ENCODE measurements at regions not wholly inside any gene's neighbourhood (a gene's known extent, or its start where the extent isn't known, plus 50 kb on each side); places are given as distances from the start of the nearest gene placed in this dataset.
"Not testable (repeated sequence)": the region's sequence is repeated elsewhere in the genome, so short reads cannot be mapped to it uniquely, and the experiment has no call there.

- no peak for DNase-seq
These were observed 71.4 kb downstream of the TLR4 start for GRCh38 chr9:117775591-117775990.

- DNase-seq, result no peak
These were observed 73.6 kb downstream of the TLR4 start for GRCh38 chr9:117777823-117778222.

- DNase-seq, result no peak
These were observed 75.6 kb downstream of the TLR4 start for GRCh38 chr9:117779760-117780159.

GRCh38 chr9:117782931-117783788 is 79.0 kb downstream of the TLR4 start:
- DNase-seq, result peak; percentile 73

GRCh38 chr9:117783828-117784227 is 79.6 kb downstream of the TLR4 start:
- peak; percentile 75 for DNase-seq

GRCh38 chr9:117784996-117785395 is 80.8 kb downstream of the TLR4 start:
- no peak for DNase-seq

- DNase-seq, result no peak
These were observed 83.5 kb downstream of the TLR4 start for GRCh38 chr9:117787746-117788145.

GRCh38 chr9:117795271-117795670 is 91.1 kb downstream of the TLR4 start:
- no peak for DNase-seq

- DNase-seq, result no peak
These were observed 92.5 kb downstream of the TLR4 start for GRCh38 chr9:117796681-117797080.

- DNase-seq, result no peak
These were observed 96.2 kb downstream of the TLR4 start for GRCh38 chr9:117800389-117800788.

- no peak for DNase-seq
These were observed 105.5 kb downstream of the TLR4 start for GRCh38 chr9:117809751-117810150.

- DNase-seq, result peak; percentile 5
These were observed 111.1 kb downstream of the TLR4 start for GRCh38 chr9:117815315-117815714.

GRCh38 chr9:117815948-117816347 is 111.7 kb downstream of the TLR4 start:
- DNase-seq, result no peak

- DNase-seq, result no peak
These were observed 117.8 kb downstream of the TLR4 start for GRCh38 chr9:117821954-117822353.

- DNase-seq, result no peak
These were observed 119.4 kb downstream of the TLR4 start for GRCh38 chr9:117823576-117823975.

GRCh38 chr9:117825609-117826347 is 121.6 kb downstream of the TLR4 start:
- peak; percentile 55 for DNase-seq

- DNase-seq, result no peak
These were observed 122.6 kb downstream of the TLR4 start for GRCh38 chr9:117826837-117827236.

GRCh38 chr9:117827456-117827855 is 123.3 kb downstream of the TLR4 start:
- DNase-seq, result no peak

- no peak for DNase-seq
These were observed 124.3 kb downstream of the TLR4 start for GRCh38 chr9:117828466-117828865.

GRCh38 chr9:117835798-117836197 is 131.6 kb downstream of the TLR4 start:
- no peak for DNase-seq

GRCh38 chr9:117839862-117840261 is 135.7 kb downstream of the TLR4 start:
- DNase-seq, result no peak

- DNase-seq, result not testable (repeated sequence)
These were observed 147.7 kb downstream of the TLR4 start for GRCh38 chr9:117851836-117852461.

GRCh38 chr9:117858561-117858960 is 154.4 kb downstream of the TLR4 start:
- DNase-seq, result no peak

GRCh38 chr9:117860849-117861248 is 156.6 kb downstream of the TLR4 start:
- DNase-seq, result no peak
